GM19193 (cell line): ENCODE measurements at regions not wholly inside any gene's neighbourhood (a gene's known extent, or its start where the extent isn't known, plus 50 kb on each side); places are given as distances from the start of the nearest gene placed in this dataset.

Experiments used
- POLR2A ChIP-seq: IDR thresholded peaks from 4 replicates; pipeline ENCODE4 v1.6.1; 2011; ENCODE audit not compliant: insufficient read depth, insufficient read length; ENCODE audit errors: extremely low read depth

DNA sequence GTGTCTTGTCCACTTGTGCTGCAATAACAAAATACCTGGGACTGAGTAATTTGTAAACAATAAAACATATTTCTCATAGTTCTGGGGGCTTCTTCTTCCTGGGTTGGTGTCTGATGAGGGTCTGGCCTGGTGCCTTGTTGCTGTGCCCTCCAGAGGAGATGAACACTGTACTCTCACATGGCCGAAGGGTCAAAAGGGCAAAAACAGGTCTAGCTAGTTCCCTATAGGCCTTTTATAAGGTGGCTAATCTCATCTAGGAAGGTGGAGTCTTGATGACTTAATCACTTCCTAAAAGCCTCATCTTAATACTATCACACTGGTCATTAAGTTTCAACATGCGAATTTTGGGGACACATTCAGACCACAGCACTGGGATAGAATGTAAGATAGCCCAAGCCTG, 228.4 kb downstream of the TLE3 start:
- TF ChIP-seq POLR2A: no peak

- TF ChIP-seq POLR2A: no peak
Measured at GRCh38 chr15:69869881-69870505, 227.7 kb downstream of the TLE3 start.

DNA sequence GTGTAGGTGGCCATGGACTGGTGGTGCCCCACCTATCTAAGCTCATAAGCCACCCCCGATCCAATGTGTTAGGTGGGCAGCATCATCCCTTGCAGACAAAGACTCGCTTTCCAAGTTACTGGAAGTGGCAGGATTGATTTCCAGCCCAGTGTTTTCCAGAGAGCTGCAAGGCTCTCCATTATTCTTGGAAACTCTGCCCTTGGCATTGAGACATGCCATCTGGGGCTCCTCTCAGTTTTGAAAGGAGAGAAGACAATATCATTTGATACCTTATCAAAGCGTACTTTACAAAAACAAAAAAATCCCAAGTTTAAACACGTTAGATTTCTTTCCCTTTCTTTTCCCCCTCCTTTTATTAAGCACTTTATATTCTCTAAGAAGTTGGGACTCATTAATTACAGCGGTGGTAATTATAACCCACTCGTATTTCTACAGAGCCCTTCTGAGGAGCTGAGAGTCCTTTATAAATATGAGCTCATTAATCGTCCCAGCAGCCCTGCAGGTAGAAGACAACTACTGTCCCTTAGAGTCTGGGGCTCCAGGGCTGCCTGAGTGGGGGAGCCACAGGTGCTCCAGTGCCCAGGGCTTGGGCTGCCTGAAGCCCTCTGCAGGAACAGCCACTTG, 226.1 kb downstream of the TLE3 start:
- no peak for TF ChIP-seq POLR2A

- TF ChIP-seq POLR2A: no peak
Measured at GRCh38 chr15:69873807-69874206, 223.9 kb downstream of the TLE3 start.

DNA sequence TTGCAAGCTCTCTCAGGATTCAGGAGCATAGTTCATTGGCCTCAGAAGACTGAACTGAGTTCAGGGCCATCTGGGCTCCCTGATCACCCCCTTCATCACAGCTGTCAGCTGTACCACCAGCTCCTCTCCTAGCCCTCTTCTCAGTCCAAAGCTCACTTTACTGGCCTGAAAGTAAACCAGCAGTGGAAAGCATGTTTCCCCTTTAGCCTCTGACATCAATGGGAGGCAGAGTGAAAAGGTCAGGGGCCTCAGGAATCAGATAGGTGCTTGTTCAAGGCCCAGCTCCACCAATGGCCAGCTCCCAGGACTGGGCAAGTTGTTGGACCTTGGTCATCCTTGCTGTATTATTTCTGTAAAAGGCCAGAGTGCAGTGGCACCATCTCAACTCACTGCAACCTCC, 223.4 kb downstream of the TLE3 start:
- TF ChIP-seq POLR2A: no peak

- no peak for TF ChIP-seq POLR2A
Measured at GRCh38 chr15:69876064-69876940, 221.4 kb downstream of the TLE3 start.

DNA sequence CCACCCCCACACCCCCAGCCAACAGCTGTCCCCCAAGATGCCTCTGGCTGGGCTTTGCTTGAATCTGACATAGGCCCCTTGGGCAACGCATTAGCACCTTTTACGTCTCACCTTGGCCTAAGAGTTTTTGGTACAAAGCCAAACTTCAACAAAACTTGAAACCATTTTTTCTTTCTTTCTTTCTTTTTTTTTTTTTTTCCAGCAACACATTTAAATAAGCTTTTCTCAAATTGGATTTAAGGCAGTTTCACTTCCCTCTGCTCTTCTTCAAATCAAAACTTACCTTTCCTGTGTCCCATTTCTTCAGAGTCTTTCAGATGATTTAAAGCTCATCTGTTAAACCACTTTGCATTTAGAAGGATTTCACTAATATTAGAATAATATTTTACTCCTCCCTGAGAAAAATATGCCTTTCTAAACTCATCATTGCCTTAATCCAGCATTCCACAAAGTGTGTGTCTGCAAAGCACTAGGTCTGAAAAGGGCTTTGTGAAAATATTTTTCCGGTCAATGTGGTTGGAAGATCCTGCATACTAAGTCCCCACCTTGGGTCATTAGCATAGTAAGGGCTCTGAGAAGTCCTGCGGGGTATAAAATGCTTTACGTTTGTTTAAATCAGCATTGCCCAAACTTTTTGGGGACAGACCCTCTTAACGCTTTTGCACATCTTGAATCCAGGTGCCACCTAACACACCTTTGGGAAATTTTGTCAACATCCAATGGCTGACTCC, 217.0 kb downstream of the TLE3 start:
- TF ChIP-seq POLR2A: no peak

GRCh38 chr15:69881302-69881670, 216.4 kb downstream of the TLE3 start:
- TF ChIP-seq POLR2A: no peak

DNA sequence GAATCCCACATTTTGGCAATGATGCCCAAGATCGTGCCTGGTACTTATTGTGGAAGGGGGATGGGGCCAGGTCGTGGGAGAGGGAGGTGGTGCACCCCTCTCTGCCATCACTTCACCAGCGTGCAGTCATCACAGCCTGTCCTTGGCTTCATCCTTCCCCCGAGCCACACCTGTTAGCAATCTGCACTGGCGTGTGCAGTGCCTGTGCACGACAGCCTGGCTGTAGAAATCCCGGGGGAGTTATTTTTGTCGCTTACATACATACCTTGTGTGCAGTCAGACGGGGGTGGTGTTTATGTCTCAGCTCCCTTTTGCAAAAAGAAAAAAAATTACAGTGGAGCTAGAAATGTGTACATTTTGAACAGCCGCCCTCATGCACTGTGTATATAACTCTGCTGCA, 216.0 kb downstream of the TLE3 start:
- TF ChIP-seq POLR2A: no peak

GRCh38 chr15:69883306-69883705, 214.4 kb downstream of the TLE3 start:
- no peak for TF ChIP-seq POLR2A

DNA sequence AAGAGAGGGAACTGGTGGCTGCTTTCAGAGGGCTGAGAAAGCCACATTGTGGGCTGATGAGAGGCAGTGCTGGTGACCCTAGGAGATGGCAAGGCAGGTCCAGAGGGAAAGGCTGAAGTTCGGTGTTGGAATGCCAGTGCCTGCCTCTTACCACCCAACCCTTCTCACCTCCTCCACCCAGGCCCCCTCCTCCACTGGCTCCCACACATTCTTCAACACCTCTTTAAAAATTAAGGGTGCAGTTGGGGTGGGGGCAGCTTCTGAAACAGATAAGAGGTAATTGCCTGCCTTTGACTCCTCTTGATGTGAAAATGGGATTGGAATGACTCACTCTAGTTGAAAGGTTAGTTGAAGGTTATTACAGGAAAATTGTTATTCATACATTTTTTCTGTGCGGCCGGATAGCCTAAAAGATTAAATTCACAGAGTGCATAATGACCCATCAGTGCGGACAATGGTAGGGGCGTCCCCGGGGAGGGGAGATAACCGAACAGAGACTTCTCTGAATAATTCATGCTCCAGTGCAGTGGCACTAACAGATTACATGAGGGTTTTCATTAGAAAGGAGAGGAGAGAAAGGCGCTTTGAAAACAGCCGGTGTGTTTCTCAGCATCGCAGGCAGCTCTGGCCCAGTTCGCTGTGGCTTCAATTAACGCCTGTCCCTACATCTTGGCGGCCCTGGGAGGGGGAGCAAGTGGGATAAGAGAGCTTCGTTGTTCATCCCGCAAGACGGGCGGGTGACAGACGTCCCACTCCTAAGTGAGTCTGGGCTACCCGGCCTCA, 212.4 kb downstream of the TLE3 start:
- no peak for TF ChIP-seq POLR2A

GRCh38 chr15:69887009-69887408, 210.7 kb downstream of the TLE3 start:
- no peak for TF ChIP-seq POLR2A

GRCh38 chr15:69887553-69887952, 210.2 kb downstream of the TLE3 start:
- no peak for TF ChIP-seq POLR2A

- TF ChIP-seq POLR2A: no peak
Measured at GRCh38 chr15:69888406-69888805, 209.3 kb downstream of the TLE3 start.
